Epidermal melanocyte (primary cell): ENCODE measurements at regions not wholly inside any gene's neighbourhood (a gene's known extent, or its start where the extent isn't known, plus 50 kb on each side); places are given as distances from the start of the nearest gene placed in this dataset.
"Not testable (repeated sequence)": the region's sequence is repeated elsewhere in the genome, so short reads cannot be mapped to it uniquely, and the experiment has no call there.

Experiments
- DNase-seq: peaks from one replicate; pipeline ENCODE4 v3.0.0; 2011; ENCODE audit warnings: low spot score; ENCODE audit not compliant: insufficient read length

- DNase-seq = not testable (repeated sequence)
Measured at GRCh38 chr11:106555566-106556250, 462.6 kb downstream of the GUCY1A2 start.

DNA sequence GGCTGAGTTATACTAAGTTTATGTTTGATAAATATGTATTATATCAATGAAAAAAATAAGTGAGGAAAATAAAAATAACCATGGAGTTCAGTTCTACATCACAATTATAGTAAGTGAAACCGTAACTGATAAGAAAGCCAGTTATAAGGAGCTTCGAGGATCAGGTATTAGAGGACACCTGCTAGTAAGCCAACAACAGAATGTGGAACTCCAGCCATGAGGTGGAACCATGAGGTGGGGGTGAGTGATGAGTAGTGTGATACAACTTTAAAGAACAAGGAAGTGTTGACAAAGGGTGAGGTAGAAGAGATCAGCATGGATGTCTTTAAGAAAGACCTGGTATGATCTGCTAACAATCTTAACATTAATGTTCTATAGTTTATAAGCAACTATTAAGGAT is 452.9 kb downstream of the GUCY1A2 start:
- DNase-seq = no peak

DNA sequence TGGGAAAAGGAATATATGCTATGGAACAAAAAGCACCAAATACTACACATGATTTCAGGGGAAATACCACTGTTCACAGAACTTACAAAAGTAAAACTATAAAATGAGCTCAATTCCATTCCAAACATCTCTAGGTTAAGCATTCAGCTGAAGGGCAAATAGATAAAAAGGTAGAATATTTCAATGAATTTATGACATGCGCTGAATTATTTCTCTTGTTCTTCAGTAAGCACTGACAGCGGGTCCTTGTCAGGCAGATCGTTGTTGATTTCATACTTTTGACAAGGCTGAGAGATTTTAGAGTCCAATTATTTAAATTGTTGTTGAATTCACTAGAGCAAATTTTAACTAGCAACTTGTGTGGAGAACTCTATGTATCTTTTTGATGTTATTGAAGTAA is 449.6 kb downstream of the GUCY1A2 start:
- DNase-seq = no peak

- not testable (repeated sequence) for DNase-seq
Measured at GRCh38 chr11:106577384-106577783, 440.9 kb downstream of the GUCY1A2 start.

DNA sequence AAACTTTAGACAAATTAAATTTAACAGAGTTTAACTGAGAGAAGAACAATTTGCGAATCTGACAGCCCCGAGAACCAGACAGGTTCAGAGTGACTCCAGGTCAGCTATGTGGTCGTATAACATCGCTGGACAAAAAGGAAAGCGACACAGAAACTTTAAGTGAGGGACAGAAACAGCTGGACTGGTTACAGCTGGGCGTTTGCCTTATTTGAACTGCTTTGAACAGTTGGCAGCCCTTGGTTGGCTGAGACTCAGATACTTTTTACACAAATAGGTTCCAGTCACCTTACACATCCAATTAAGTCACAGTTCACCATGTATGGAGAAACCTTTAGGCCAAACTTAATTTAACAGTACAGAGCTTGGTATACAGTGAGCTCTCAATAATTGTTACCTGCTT is 436.9 kb downstream of the GUCY1A2 start:
- no peak for DNase-seq

DNA sequence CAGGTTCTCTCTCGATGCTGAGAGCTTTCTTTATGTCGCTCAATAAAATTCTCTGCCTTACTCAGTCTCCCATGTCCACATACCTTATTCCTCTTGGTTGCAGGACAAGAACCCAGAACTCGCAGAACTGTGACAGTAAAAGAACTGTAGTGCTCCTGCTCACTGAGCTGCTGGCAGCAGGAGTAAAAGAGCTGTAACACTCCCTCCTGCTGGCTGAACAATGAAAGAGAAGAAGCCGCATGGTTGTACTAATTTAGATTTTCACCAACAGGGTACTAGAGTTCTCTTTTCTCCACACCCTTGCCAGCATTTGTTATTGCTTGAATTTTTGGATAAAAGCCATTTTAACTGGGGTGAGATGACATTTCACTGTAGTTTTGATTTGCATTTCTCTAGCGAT is 433.2 kb downstream of the GUCY1A2 start:
- no peak for DNase-seq

DNA sequence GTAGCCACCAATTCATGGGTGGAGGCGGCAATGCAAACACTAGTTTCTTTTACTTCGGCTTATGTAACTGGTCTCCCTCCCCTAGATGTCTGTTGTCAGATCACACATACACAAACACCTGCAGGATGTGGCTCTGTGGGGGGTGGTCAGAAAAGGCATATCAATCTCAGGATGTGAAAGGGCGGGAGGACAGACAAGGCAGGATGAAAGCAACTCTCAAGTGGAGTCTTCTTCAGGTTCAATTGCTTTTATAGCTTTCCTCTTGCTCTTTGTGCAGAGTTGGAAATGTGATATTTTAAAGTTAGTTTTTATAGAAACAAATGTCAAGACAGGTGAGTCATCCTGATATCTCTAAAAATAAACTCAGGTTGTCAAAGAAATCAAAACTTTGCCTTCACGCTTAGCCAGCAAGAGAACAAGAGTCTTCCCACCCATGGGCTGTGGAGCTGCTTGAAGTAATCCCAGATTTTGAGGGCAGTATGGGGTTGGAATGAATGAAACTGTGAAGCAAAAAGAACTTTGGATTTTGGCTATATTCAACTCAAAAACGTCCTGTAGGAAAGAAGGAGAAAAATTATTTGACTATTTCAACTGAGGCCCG is 423.4 kb downstream of the GUCY1A2 start:
- no peak for DNase-seq

- no peak for DNase-seq
Measured at GRCh38 chr11:106601684-106602297, 416.5 kb downstream of the GUCY1A2 start.

DNA sequence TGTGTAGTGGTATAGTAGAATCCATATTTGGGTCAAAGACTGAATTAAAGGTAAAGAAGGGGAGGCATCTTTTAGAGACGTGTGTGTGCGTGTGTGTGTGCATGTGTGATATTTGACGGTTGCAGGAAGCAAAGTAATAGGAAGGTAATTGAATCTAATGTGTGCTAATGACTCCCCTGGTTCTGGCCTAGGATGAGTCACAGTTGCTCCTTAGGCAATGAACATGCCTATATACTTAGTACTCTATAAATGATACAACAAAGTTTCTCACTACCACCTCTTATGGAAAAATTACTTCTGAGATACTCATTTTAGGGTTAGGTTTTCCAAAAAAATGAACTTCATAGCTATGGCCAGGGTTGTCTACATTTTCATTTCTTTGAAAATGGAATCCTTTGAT is 409.6 kb downstream of the GUCY1A2 start:
- DNase-seq = no peak

- DNase-seq = no peak
Measured at GRCh38 chr11:106614262-106614661, 404.0 kb downstream of the GUCY1A2 start.

GRCh38 chr11:106619320-106619990 is 398.8 kb downstream of the GUCY1A2 start:
- DNase-seq = no peak

DNA sequence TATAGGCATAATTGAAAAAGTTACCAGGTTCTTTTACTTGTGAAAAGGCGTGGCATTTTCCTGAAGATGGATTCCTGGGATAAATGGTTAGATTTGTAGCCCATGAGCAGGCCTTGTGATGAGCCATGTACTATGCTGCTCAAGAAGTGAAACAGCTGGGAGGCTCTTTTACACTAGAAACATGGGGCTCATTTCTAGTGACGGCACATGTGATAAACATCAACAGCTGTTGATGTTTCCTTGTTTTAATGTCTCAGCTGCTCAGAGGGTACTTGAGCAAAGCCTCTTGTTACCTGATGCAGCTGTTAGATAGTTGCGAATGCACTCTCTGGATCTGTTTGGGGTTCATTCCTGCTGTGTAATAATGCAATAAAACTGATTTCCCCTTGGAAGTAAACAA is 396.8 kb downstream of the GUCY1A2 start:
- DNase-seq = no peak
